GM23338 (cell line): ENCODE measurements at regions not wholly inside any gene's neighbourhood (a gene's known extent, or its start where the extent isn't known, plus 50 kb on each side); places are given as distances from the start of the nearest gene placed in this dataset.

ENCODE experiments used
- CREB1 ChIP-seq: fragments of 250-450 bp; sonication (Bioruptor Pico); IDR thresholded peaks from 2 replicates; pipeline ENCODE4 v1.5.0; 2020; ENCODE audit warnings: low read depth, mild to moderate bottlenecking, moderate library complexity
- CTCF ChIP-seq, 2 experiments: fragments of 200-600 bp in 1 of 2; sonication (generic) in 1 of 2; conservative IDR thresholded peaks; 2 replicates each; pipeline versions ENCODE4 v1.5.1 to v1.6.1; 2016 to 2017; ENCODE audit warnings: antibody characterized with exemption in 2 of 2, low read depth in 2 of 2, mild to moderate bottlenecking in 2 of 2, moderate library complexity in 1 of 2
- EZH2 ChIP-seq: fragments of 200-600 bp; sonication (generic); IDR thresholded peaks from one replicate; pipeline ENCODE4 v1.8.0; 2017; ENCODE audit warnings: antibody characterized with exemption, mild to moderate bottlenecking, low read depth; ENCODE audit not compliant: unreplicated experiment
- EZH2phosphoT487 ChIP-seq: fragments of 200-600 bp; sonication (generic); IDR thresholded peaks from one replicate; pipeline ENCODE4 v1.8.1; 2018; ENCODE audit warnings: antibody characterized with exemption; ENCODE audit not compliant: unreplicated experiment
- POLR2AphosphoS5 ChIP-seq: IDR thresholded peaks from 2 replicates; pipeline ENCODE4 v1.6.1; 2016; ENCODE audit warnings: antibody characterized with exemption, low read depth
- REST ChIP-seq: IDR thresholded peaks from one replicate; pipeline ENCODE4 v1.6.1; 2018; ENCODE audit warnings: antibody characterized with exemption; ENCODE audit not compliant: unreplicated experiment

DNA sequence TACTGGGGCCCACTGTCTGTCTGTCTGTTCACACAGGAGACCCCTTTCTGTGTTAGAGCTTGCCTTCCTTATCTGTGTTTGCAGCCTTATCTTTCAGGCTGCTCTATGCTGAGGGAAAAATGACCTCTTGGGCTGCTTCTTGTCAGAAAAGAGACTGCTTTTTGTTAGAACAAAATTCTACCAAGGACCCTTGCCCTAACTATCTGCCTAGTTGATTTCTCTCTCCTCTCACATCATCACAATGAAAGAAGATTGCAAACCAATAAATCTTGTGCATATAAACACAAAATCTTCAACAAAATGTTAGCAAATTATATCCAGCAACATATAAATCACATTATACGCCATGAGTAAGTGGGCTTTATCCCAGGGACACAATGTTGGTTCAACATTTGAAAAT lies 1117.7 kb downstream of the CDH11 start:
- no peak for TF ChIP-seq CTCF (conservative IDR thresholded peaks at IDR 0.05; ENCODE audit: low read depth in 2 of 2)
- no peak for TF ChIP-seq REST
- no peak for TF ChIP-seq POLR2AphosphoS5
- TF ChIP-seq EZH2: no peak
- no peak for TF ChIP-seq CREB1 (CRISPR knock-in tag)
- TF ChIP-seq EZH2phosphoT487: no peak
